ENCODE measurements at regions not wholly inside any gene's neighbourhood (a gene's known extent, or its start where the extent isn't known, plus 50 kb on each side); places are given as distances from the start of the nearest gene placed in this dataset.

GRCh38 chr14:98243332-98243731 lies 1028.7 kb downstream of the BCL11B start:
- TF ChIP-seq ZNF274 (IDR thresholded peaks at IDR 0.05; ENCODE audit: low read depth, low read length) (no peak), YY1 (IDR thresholded peaks at IDR 0.05; ENCODE audit: insufficient read depth, insufficient read length) (no peak), SUZ12 (IDR thresholded peaks at IDR 0.05; ENCODE audit: extremely low read depth, insufficient read depth, insufficient read length) (no peak)
